Neural progenitor cell (in vitro differentiated cells): ENCODE measurements at regions not wholly inside any gene's neighbourhood (a gene's known extent, or its start where the extent isn't known, plus 50 kb on each side); places are given as distances from the start of the nearest gene placed in this dataset.

ENCODE experiments used
- DNase-seq: peaks from one replicate; pipeline ENCODE4 v3.0.0-alpha.2; 2016; ENCODE audit warnings: low spot score
- H2AFZ ChIP-seq: fragments of 200-600 bp; sonication (generic); replicated peaks from 2 replicates; pipeline ENCODE4 v1.6.1; 2016; ENCODE audit warnings: antibody characterized with exemption
- H3F3A ChIP-seq: fragments of 200-600 bp; sonication (generic); 2 replicates; pipeline ENCODE4 v1.6.1; 2016; ENCODE audit warnings: antibody characterized with exemption, low read depth
- H3K27ac ChIP-seq: fragments of 200-600 bp; sonication (generic); 2 replicates; pipeline ENCODE4 v1.5.1; 2016; ENCODE audit warnings: mild to moderate bottlenecking
- H3K27me3 ChIP-seq: fragments of 200-600 bp; sonication (generic); 2 replicates; pipeline ENCODE4 v1.6.1; 2016; ENCODE audit warnings: mild to moderate bottlenecking, moderate library complexity
- H3K36me3 ChIP-seq: fragments of 200-600 bp; sonication (generic); 2 replicates; pipeline ENCODE4 v1.5.1; 2016
- H3K4me1 ChIP-seq: fragments of 200-600 bp; sonication (generic); 2 replicates; pipeline ENCODE4 v1.6.1; 2016; ENCODE audit warnings: mixed run types
- H3K4me2 ChIP-seq: fragments of 200-600 bp; sonication (generic); 2 replicates; pipeline ENCODE4 v1.6.1; 2016
- H3K4me3 ChIP-seq: fragments of 200-600 bp; sonication (generic); 2 replicates; pipeline ENCODE4 v1.5.1; 2016
- H3K79me2 ChIP-seq: fragments of 200-600 bp; sonication (generic); 2 replicates; pipeline ENCODE4 v1.6.1; 2016; ENCODE audit warnings: low read depth
- H3K9ac ChIP-seq: fragments of 200-600 bp; sonication (generic); 2 replicates; pipeline ENCODE4 v1.6.1; 2016
- H3K9me3 ChIP-seq: fragments of 200-600 bp; sonication (generic); 2 replicates; pipeline ENCODE4 v1.5.1; 2016; ENCODE audit warnings: low read depth
- H4K20me1 ChIP-seq: fragments of 200-600 bp; sonication (generic); 2 replicates; pipeline ENCODE4 v1.6.1; 2016; ENCODE audit warnings: low read depth
- H3K27ac Mint-ChIP-seq: 3 replicates; pipeline ENCODE4 v1.8.0; 2021; ENCODE audit warnings: mixed read lengths
- H3K27me3 Mint-ChIP-seq: 2 replicates; pipeline ENCODE4 v1.8.0; 2022; ENCODE audit warnings: low read depth, mild to moderate bottlenecking, inconsistent platforms, moderate library complexity, mixed read lengths; ENCODE audit not compliant: insufficient read depth
- H3K36me3 Mint-ChIP-seq: 3 replicates; pipeline ENCODE4 v1.8.0; 2021; ENCODE audit warnings: mixed read lengths
- H3K4me1 Mint-ChIP-seq: 3 replicates; pipeline ENCODE4 v1.8.0; 2021; ENCODE audit warnings: mixed read lengths
- H3K4me3 Mint-ChIP-seq: 3 replicates; pipeline ENCODE4 v1.8.0; 2021; ENCODE audit warnings: mild to moderate bottlenecking, moderate library complexity, mixed read lengths
- H3K9me3 Mint-ChIP-seq: 3 replicates; pipeline ENCODE4 v1.8.0; 2020; ENCODE audit warnings: mixed read lengths
- CTCF ChIP-seq: fragments of 200-600 bp; sonication (generic); IDR thresholded peaks from 2 replicates; pipeline ENCODE4 v1.5.1; 2017; ENCODE audit warnings: antibody characterized with exemption, mild to moderate bottlenecking
- EZH2 ChIP-seq: fragments of 200-600 bp; sonication (generic); IDR thresholded peaks from 2 replicates; pipeline ENCODE4 v1.6.1; 2017; ENCODE audit warnings: antibody characterized with exemption, mild to moderate bottlenecking, moderate library complexity
- EZH2phosphoT487 ChIP-seq: fragments of 200-600 bp; sonication (generic); IDR thresholded peaks from 2 replicates; pipeline ENCODE4 v1.6.1; 2017; ENCODE audit warnings: antibody characterized with exemption

- no peak overlapping the region for H3K4me3 Mint-ChIP-seq
- peaks cover 12% of the 10 kb centered on the region for H3K9me3 Mint-ChIP-seq
- H2AFZ ChIP-seq, result no peak overlapping the region
Observed at GRCh38 chr18:73966954-73967353, 180.7 kb downstream of the FBXO15 start.

GRCh38 chr18:73962256-73962655 is 185.4 kb downstream of the FBXO15 start:
- H2AFZ ChIP-seq, result no peak overlapping the region
- H3F3A ChIP-seq, result no peaks in the 10 kb centered on the region
- Mint-ChIP-seq H3K27ac (no peak overlapping the region), H3K9me3 (peaks cover 12% of the 10 kb centered on the region), H3K27me3 (no peaks in the 10 kb centered on the region), H3K4me1 (peaks cover 2% of the 10 kb centered on the region), H3K36me3 (no peaks in the 10 kb centered on the region), H3K4me3 (no peak overlapping the region)
- no peak for DNase-seq
- no peaks in the 10 kb centered on the region for H4K20me1 ChIP-seq
- no peak overlapping the region for H3K4me2 ChIP-seq
- no peak overlapping the region for H3K27ac ChIP-seq
- H3K9me3 ChIP-seq, result no peaks in the 10 kb centered on the region
- H3K27me3 ChIP-seq, result no peaks in the 10 kb centered on the region
- no peaks in the 10 kb centered on the region for H3K79me2 ChIP-seq
- no peak overlapping the region for H3K4me3 ChIP-seq
- H3K4me1 ChIP-seq, result peaks cover 3% of the 10 kb centered on the region
- no peak overlapping the region for H3K9ac ChIP-seq
- TF ChIP-seq EZH2phosphoT487 (no peak), CTCF (no peak), EZH2 (no peak)
- no peaks in the 10 kb centered on the region for H3K36me3 ChIP-seq

More at GRCh38 chr18:73966954-73967353, 180.7 kb downstream of the FBXO15 start:
- Histone ChIP-seq H3K27ac (no peak overlapping the region), H3K9me3 (no peaks in the 10 kb centered on the region), H3K4me1 (no peaks in the 10 kb centered on the region), H3K4me3 (no peak overlapping the region), H3K9ac (no peak overlapping the region), H3K27me3 (no peaks in the 10 kb centered on the region), H3K4me2 (no peak overlapping the region), H3F3A (no peaks in the 10 kb centered on the region), H4K20me1 (no peaks in the 10 kb centered on the region), H3K36me3 (no peaks in the 10 kb centered on the region), H3K79me2 (no peaks in the 10 kb centered on the region)
- no peak overlapping the region for H3K27ac Mint-ChIP-seq
- peaks cover 5% of the 10 kb centered on the region for H3K4me1 Mint-ChIP-seq
- no peak for DNase-seq
- H3K36me3 Mint-ChIP-seq, result no peaks in the 10 kb centered on the region
- TF ChIP-seq EZH2phosphoT487 (no peak), CTCF (no peak), EZH2 (no peak)
- peaks cover 2% of the 10 kb centered on the region for H3K27me3 Mint-ChIP-seq

GRCh38 chr18:73961804-73962203 is 185.8 kb downstream of the FBXO15 start:
- Mint-ChIP-seq H3K36me3 (no peaks in the 10 kb centered on the region), H3K4me1 (no peaks in the 10 kb centered on the region), H3K27me3 (no peaks in the 10 kb centered on the region), H3K27ac (no peak overlapping the region), H3K9me3 (peaks cover 12% of the 10 kb centered on the region), H3K4me3 (no peak overlapping the region)
- H3F3A ChIP-seq, result no peaks in the 10 kb centered on the region
- H3K27me3 ChIP-seq, result no peaks in the 10 kb centered on the region
- peaks cover 8% of the 10 kb centered on the region for H3K4me1 ChIP-seq
- no peak overlapping the region for H3K4me2 ChIP-seq
- H4K20me1 ChIP-seq, result no peaks in the 10 kb centered on the region
- H2AFZ ChIP-seq, result no peak overlapping the region
- no peak overlapping the region for H3K27ac ChIP-seq
- H3K79me2 ChIP-seq, result no peaks in the 10 kb centered on the region
- TF ChIP-seq EZH2phosphoT487, result no peak
- TF ChIP-seq CTCF, result no peak
- no peak for TF ChIP-seq EZH2
- H3K4me3 ChIP-seq, result no peak overlapping the region
- H3K9ac ChIP-seq, result no peak overlapping the region
- DNase-seq, result no peak
- no peaks in the 10 kb centered on the region for H3K36me3 ChIP-seq
- no peaks in the 10 kb centered on the region for H3K9me3 ChIP-seq

DNA sequence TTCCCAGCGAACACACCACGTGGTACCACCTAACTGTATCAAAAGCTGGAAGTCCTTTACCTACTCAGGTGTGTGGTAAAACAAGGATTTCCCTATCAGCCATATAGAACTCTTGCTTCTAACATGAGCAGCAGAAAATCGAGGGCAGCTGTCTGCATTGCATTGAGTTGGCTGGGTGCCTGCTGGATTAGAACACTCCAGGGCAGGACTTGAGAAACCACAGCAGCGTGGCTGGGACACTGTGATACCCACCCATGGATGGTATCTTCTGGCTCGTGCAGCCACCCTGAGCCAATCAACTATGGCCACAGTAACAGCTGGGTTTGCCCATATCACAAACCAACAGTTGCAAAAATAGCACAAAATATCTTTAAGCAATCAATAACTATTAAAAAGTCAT is 188.3 kb downstream of the FBXO15 start:
- Histone ChIP-seq H3K4me3 (no peak overlapping the region), H3F3A (no peaks in the 10 kb centered on the region), H3K27ac (no peak overlapping the region), H3K9me3 (no peaks in the 10 kb centered on the region), H3K9ac (no peak overlapping the region), H4K20me1 (no peaks in the 10 kb centered on the region), H3K27me3 (no peaks in the 10 kb centered on the region), H3K4me1 (peaks cover 10% of the 10 kb centered on the region), H2AFZ (no peak overlapping the region), H3K4me2 (no peak overlapping the region), H3K79me2 (no peaks in the 10 kb centered on the region), H3K36me3 (no peaks in the 10 kb centered on the region)
- H3K4me3 Mint-ChIP-seq, result no peak overlapping the region
- no peak for TF ChIP-seq EZH2phosphoT487
- no peak for TF ChIP-seq CTCF
- TF ChIP-seq EZH2, result no peak
- H3K9me3 Mint-ChIP-seq, result peaks cover 9% of the 10 kb centered on the region
- no peaks in the 10 kb centered on the region for H3K27me3 Mint-ChIP-seq
- H3K36me3 Mint-ChIP-seq, result no peaks in the 10 kb centered on the region
- no peak overlapping the region for H3K27ac Mint-ChIP-seq
- H3K4me1 Mint-ChIP-seq, result no peaks in the 10 kb centered on the region
- no peak for DNase-seq
